HG02981 (cell line): ENCODE measurements at regions not wholly inside any gene's neighbourhood (a gene's known extent, or its start where the extent isn't known, plus 50 kb on each side); places are given as distances from the start of the nearest gene placed in this dataset.

Experiments
- ATAC-seq: cut with Tn5 transposase; IDR thresholded peaks from one replicate; pipeline ENCODE4 v1.9.1; 2021; ENCODE audit warnings: mild to moderate bottlenecking, moderate library complexity; ENCODE audit not compliant: unreplicated experiment

- ATAC-seq = no peak
These were observed 140.9 kb upstream of the SRRM4 start for GRCh38 chr12:118840399-118840798.

- ATAC-seq = no peak
These were observed 140.5 kb upstream of the SRRM4 start for GRCh38 chr12:118840878-118841277.

DNA sequence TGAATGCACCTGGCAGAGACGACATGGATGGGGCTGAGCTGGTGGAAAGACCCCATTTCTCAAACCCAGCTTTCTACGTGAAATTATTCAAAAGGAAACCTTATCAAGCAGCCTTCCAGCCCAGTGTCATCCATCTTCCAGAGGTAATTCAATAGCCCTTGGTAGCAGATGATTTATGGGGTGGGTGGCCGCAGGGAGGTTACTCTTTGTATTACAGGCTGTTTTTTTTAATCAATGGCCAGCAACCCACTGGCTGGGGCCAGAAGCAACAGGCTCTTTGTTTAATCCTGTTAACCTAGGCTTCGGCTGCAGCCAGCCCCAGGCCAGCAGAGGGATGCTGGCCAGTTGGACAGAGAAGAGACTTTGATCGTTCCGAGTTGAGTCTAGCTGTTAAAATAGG lies 139.8 kb upstream of the SRRM4 start:
- no peak for ATAC-seq

DNA sequence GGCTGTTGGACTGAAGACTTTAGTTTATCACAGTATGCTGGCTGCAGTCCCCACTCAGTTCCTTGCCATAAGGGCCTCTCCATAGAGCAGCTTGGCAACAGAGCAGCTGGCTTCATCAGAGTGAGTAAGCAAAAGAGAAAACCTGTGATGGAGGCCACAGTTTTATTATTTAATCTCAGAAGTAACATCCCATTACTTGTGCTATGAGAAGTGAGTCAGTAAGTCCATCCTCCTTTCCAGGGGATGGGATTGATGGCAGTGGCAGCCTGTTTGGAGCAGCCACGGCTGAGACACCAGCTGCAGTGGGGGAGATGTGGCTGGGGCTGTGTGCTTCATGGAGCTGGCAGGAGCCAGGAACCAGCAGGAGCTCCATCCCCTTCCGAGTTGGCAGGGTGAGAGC lies 138.5 kb upstream of the SRRM4 start:
- no peak for ATAC-seq

DNA sequence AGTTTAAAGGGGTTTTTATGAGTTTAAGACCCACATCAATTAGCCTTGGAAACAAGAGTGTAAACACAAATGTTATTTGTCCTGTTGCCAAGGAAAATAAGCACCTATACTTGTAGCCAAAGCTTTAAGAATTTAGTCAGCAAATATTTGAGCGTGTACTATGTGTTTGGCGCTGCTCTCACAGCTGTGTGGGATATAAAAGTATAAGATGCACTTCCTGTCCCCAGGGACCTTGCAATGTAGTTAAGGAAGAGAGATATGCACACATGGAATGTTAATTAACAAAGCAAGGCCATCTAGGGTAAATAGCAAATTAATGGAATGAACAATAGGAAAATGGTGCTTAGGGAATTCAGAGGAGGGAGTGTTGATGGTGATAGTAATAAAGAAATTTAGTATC lies 134.9 kb upstream of the SRRM4 start:
- ATAC-seq = no peak

DNA sequence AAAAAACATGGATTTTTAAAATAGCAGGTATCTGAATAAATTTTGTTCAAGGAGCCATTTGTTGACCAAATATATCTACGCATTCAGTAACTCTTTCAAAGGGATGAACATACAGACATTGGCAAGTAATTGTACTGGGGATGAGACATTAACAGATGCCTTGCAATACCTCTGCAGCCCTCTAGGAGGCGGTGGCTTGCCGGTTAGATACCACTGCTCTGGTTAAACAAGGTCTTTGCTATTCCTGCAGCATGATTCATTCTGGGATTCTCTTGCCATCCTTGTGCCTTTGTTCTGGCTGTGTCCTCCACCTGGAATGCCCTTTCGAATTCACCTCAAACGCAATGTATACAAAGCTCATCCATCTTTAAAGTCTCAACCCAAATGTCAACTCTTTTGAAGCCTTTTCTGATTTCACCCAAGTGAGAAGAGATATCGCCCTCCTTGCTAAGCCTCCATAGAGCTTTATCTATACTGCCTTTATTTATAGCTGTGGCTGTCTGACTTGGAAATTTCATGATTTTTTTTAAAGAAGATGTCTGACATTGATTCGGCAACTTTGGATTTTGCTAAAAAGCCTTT lies 131.0 kb upstream of the SRRM4 start:
- no peak for ATAC-seq

- ATAC-seq = no peak
These were observed 129.4 kb upstream of the SRRM4 start for GRCh38 chr12:118851891-118852290.

GRCh38 chr12:118853634-118854033 lies 127.7 kb upstream of the SRRM4 start:
- no peak for ATAC-seq

- ATAC-seq = no peak
These were observed 125.5 kb upstream of the SRRM4 start for GRCh38 chr12:118855858-118856257.

DNA sequence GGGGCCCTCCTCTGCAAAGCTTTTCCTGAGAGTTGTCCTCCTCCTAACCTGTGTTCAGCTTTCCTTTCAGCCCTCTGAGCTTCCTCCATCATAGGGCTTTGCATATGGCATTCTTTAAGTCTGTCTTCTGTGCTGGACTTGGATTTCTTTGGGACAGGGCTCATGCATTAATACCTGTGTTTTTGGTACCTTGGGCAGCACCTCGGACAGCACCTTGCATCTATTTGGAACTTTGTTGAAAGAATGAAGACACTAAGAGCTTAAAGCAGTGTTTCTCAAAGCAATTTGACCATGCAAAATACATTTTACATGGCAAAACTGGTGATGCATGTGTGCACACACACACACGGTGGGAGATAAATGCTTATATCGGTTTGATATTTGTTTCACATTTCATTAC lies 115.0 kb upstream of the SRRM4 start:
- no peak for ATAC-seq

DNA sequence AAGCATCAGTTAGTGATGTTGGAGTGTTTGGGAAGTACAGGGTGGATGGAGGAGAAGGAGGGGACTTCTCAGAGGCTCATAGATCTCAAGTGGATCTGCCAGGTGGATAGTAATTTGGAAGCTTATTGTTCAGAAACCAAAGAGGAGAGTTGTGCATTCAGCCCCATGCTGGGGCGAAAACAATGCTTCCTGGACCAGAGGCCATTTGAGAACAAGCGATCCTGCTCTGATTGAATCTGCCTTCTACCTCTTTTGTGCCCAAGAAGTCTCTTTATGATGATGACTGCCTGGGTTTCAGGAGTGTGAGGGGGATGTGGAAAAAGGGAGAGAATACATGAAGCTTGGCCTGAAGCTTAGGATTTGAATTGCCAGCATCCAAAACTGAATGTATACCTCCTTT lies 110.8 kb upstream of the SRRM4 start:
- no peak for ATAC-seq

- no peak for ATAC-seq
These were observed 106.4 kb upstream of the SRRM4 start for GRCh38 chr12:118874698-118875548.

DNA sequence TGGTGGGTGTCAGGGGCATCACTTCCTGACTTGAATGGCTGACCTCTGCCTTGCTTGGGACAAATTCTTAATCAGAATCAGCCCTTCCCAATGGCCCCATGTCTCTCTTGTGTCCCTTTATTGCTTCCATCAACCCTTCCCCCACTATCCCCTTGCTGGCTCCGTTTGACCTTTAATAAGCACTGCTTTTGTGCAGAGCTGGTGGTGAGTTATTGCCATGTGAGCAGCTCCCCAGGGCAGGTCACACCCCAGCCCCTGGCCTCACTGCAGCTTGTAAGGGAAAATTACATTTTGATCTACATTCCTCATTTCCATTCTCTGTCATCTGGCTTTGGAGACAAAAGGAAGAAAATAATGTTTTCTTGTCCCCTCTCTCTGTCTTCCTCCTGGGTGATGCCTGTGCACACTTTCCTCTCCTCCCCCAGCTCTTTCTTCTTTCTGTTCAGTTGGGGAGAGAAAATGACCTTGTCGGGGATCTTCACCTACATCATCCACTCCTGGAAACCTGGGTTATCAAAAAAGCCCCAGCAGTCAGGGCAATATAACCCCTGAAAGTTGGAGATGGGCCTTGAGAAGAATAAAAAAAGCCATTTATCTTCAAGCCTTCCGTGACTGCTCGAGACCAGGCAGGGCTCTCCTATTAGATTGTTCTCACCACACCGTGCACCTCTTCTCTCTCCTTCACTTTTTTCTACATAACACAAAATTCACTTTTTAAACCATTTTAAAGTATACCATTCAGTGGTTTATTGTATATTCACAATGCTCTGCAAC lies 100.4 kb upstream of the SRRM4 start:
- no peak for ATAC-seq

DNA sequence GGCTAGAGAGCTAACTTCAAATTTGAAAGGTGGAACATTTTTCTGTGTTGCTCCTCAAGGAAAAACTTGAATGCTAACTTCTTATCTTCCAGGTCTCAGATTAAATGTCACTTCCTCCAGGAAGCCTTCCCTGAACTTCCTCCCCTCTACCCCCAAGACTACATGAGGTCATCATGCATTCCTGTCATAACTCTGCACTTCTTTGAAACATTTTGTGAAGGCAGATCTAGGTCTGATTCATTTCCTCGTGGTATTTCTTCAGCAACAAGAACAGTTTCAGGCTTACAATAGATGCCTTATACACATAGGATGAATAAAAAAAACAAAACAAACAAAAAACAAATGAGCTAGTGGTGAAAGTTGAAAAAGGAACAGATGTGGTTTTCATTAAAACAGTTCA lies 97.1 kb upstream of the SRRM4 start:
- no peak for ATAC-seq

DNA sequence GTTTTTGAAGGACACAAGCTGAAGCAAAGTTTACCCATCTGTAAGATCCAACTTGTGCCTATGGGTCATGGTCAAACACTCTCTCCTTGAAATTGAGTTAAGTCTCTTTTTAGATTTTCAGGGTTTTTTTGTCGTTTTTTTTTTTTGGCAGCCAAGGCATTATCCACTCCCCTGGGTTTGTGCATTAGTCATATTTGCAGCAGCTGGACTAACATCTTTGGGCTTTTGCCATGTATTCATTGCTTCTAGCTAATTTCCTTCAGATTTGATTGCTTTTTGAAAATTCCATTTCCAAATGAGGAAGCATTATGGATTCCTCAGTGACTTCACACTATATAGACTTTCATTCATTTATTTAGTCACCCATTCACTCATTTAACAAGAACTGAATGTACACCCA lies 80.3 kb upstream of the SRRM4 start:
- no peak for ATAC-seq

GRCh38 chr12:118908811-118909210 lies 72.5 kb upstream of the SRRM4 start:
- no peak for ATAC-seq

- no peak for ATAC-seq
These were observed 68.6 kb upstream of the SRRM4 start for GRCh38 chr12:118912697-118913270.

GRCh38 chr12:118921761-118922160 lies 59.6 kb upstream of the SRRM4 start:
- ATAC-seq = no peak

GRCh38 chr12:118922405-118922804 lies 58.9 kb upstream of the SRRM4 start:
- ATAC-seq = no peak

DNA sequence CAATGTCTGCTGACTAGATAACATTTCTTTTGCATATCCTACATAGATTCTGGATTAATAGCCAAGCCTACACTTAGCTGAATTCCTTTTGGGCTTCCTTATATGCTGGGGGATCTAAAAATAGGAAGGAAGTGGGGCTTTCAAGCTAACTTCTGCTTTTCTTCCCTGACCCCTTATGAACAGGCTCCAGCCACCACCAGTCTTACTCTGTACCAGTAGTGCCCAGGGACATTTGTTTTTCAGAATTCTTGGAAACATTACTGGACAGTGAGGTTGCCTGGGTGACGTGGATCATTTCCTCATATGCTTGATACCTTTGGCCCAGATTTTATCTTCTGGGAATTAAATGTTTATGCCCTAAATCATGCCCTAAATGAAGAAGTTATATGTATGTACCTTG lies 55.9 kb upstream of the SRRM4 start:
- no peak for ATAC-seq

DNA sequence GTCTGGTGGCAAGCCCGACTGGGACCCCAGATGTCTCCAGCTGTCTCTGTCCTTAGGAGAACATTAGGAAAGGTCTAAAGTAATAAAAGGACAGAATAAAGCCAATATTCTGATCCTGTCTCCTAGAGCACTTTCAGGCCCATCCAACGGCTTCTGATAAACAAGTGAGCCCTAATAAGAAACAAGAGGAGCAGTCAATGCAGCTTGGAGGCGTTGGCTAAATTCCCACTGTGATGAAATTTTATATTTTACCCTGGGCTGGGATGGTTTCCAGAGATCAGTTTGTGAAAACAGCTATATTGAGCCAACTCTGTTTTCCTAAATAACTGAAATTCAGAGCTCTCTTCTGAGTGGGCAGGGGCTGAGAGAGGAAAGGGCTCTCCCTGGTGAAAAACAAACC lies 55.5 kb upstream of the SRRM4 start:
- ATAC-seq = no peak
